IMR-90 (cell line): ENCODE measurements at regions not wholly inside any gene's neighbourhood (a gene's known extent, or its start where the extent isn't known, plus 50 kb on each side); places are given as distances from the start of the nearest gene placed in this dataset.

Experiments used
- CEBPB ChIP-seq: IDR thresholded peaks from 2 replicates; pipeline ENCODE4 v1.6.1; 2012; ENCODE audit warnings: low read depth, low read length, improper control_type of control experiment
- CHD1 ChIP-seq: IDR thresholded peaks from 2 replicates; pipeline ENCODE4 v1.6.1; 2012; ENCODE audit warnings: low read depth, low read length, improper control_type of control experiment
- CTCF ChIP-seq: conservative IDR thresholded peaks from 2 replicates; pipeline ENCODE4 v1.5.1; 2012; ENCODE audit warnings: mild to moderate bottlenecking, low read depth, low read length, improper control_type of control experiment
- FOS ChIP-seq: fragments of 150-350 bp; IDR thresholded peaks from 2 replicates; pipeline ENCODE4 v1.6.1; 2016; ENCODE audit warnings: low read depth, low read length
- MAFK ChIP-seq: IDR thresholded peaks from 2 replicates; pipeline ENCODE4 v1.6.1; 2012; ENCODE audit warnings: low read depth, low read length, improper control_type of control experiment
- MXI1 ChIP-seq: IDR thresholded peaks from 2 replicates; pipeline ENCODE4 v1.6.1; 2012; ENCODE audit warnings: low read depth, mild to moderate bottlenecking, low read length, moderate library complexity, borderline replicate concordance
- NFE2L2 ChIP-seq: fragments of 150-350 bp; IDR thresholded peaks from 2 replicates; pipeline ENCODE4 v1.6.1; 2016; ENCODE audit warnings: low read depth, mild to moderate bottlenecking, low read length
- POLR2A ChIP-seq: IDR thresholded peaks from 2 replicates; pipeline ENCODE4 v1.6.1; 2012; ENCODE audit warnings: mild to moderate bottlenecking, low read depth, low read length
- SMC3 ChIP-seq: fragments of 150-350 bp; IDR thresholded peaks from 2 replicates; pipeline ENCODE4 v1.6.1; 2016; ENCODE audit warnings: low read depth, mild to moderate bottlenecking, antibody characterized with exemption, low read length, moderate library complexity
- USF2 ChIP-seq: fragments of 150-350 bp; IDR thresholded peaks from 2 replicates; pipeline ENCODE4 v1.6.1; 2017; ENCODE audit warnings: mild to moderate bottlenecking, antibody characterized with exemption, low read length, low read depth

GRCh38 chr9:94199776-94200175, 59.3 kb upstream of the ZNF169 start:
- TF ChIP-seq CTCF (no peak), POLR2A (no peak), MAFK (no peak), SMC3 (no peak), FOS (no peak), CHD1 (no peak), USF2 (no peak), CEBPB (no peak), MXI1 (no peak), NFE2L2 (no peak)
